RWPE1 (cell line): ENCODE measurements at regions not wholly inside any gene's neighbourhood (a gene's known extent, or its start where the extent isn't known, plus 50 kb on each side); places are given as distances from the start of the nearest gene placed in this dataset.

ENCODE experiments used
- CTCF ChIA-PET: fragments of 350-600 bp; sonication (Branson Sonifier 250); formaldehyde crosslinking; extraction: SDS; loops from one replicate; lab custom pipeline; 2021; lab: Yijun Ruan, JAX
- POLR2A ChIA-PET: fragments of 400-600 bp; formaldehyde crosslinking; extraction: SDS; loops from one replicate; lab custom pipeline; 2020; ENCODE audit warnings: antibody characterized with exemption; ENCODE audit not compliant: low non-redundant PET; lab: Yijun Ruan, JAX
- DNase-seq: peaks from one replicate; pipeline ENCODE4 v3.0.0; 2012; ENCODE audit warnings: low spot score
- H3K27ac ChIP-seq: fragments of 450-650 bp; 2 replicates; pipeline ENCODE4 v1.5.1; 2017
- TF ChIP-seq, protein P1 (sequence below): fragments of 450-650 bp; conservative IDR thresholded peaks from 2 replicates; pipeline ENCODE4 v1.5.1; 2017; ENCODE audit warnings: low read depth, mild to moderate bottlenecking

DNA sequence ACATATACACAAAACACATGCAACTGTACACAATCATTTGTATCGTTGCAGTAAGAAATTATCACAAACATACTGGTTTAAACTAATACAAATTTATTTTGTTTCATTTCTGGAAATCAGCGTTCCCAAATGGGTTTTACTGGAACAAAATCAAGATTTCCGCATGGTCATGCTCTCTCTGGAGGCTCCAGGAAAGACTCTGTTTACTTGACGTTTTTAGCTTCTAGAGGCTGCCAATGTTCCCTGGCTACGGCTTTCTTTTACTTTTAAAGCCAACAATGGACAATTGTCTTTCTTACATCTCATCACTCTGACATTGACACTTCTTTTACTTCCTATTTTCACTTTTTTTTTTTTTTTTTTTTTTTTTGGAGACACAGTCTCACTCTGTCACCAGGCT lies 793.1 kb downstream of the CDH9 start:
- CTCF ChIA-PET: no interaction called here
- DNase-seq: no peak

GRCh38 chr5:26239588-26239987 lies 798.8 kb downstream of the CDH9 start:
- H3K27ac ChIP-seq: no peak overlapping the region
- no peak for DNase-seq
- POLR2A ChIA-PET: no interaction called here
- CTCF ChIA-PET: no interaction called here
- TF ChIP-seq, protein P1, sequence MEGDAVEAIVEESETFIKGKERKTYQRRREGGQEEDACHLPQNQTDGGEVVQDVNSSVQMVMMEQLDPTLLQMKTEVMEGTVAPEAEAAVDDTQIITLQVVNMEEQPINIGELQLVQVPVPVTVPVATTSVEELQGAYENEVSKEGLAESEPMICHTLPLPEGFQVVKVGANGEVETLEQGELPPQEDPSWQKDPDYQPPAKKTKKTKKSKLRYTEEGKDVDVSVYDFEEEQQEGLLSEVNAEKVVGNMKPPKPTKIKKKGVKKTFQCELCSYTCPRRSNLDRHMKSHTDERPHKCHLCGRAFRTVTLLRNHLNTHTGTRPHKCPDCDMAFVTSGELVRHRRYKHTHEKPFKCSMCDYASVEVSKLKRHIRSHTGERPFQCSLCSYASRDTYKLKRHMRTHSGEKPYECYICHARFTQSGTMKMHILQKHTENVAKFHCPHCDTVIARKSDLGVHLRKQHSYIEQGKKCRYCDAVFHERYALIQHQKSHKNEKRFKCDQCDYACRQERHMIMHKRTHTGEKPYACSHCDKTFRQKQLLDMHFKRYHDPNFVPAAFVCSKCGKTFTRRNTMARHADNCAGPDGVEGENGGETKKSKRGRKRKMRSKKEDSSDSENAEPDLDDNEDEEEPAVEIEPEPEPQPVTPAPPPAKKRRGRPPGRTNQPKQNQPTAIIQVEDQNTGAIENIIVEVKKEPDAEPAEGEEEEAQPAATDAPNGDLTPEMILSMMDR: no peak

More for the DNA sequence above, 793.1 kb downstream of the CDH9 start:
- TF ChIP-seq, protein P1: no peak
- POLR2A ChIA-PET: no interaction called here
- H3K27ac ChIP-seq: no peak overlapping the region

- ChIA-PET CTCF (no interaction called here), POLR2A (no interaction called here)
- H3K27ac ChIP-seq: no peak overlapping the region
- TF ChIP-seq, protein P1: no peak
- DNase-seq: no peak
Observed at GRCh38 chr5:26237489-26237888, 800.9 kb downstream of the CDH9 start.

GRCh38 chr5:26236936-26237335 lies 801.5 kb downstream of the CDH9 start:
- TF ChIP-seq, protein P1: no peak
- ChIA-PET CTCF (no interaction called here), POLR2A (no interaction called here)
- H3K27ac ChIP-seq: no peak overlapping the region
- DNase-seq: no peak

DNA sequence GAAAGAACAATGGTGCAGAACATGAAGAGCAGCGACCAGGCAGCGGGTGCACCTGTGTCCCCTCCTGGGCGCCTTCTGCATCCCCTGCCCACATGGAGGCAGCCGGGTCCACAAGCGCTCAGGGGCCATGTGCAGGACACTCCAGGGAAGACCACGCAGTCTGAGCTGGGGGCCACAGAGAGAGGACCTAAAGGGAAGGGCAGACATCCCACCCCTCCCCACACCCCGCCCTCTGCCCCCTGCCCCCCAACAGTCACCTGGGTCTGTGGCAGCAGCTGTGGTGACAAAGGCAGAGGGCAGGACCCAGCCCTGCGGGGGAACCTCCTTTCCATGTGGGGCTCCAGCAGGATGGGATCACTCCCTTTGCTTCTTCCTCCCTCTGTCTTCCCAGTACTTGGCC lies 805.7 kb downstream of the CDH9 start:
- ChIA-PET POLR2A (no interaction called here), CTCF (no interaction called here)
- H3K27ac ChIP-seq: no peak overlapping the region
- TF ChIP-seq, protein P1: no peak
- no peak for DNase-seq

DNA sequence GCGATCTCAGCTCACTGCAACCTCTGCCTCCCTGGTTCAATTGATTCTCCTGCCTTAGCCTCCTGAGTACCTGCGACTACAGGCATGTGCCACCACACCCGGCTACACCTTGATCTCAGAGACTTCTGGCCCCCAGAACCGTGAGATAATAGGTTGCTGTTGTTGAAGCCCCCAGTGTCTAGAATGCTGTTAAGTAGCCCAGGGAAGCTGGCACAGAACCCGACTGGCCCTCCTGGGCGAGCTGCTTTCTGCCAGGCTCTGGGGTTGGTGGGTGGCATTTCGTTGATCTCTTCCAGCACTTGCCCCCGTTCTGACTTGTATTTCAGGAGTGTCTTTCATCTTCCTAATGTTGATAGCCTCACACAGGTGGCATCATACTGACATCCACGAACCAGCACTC lies 807.1 kb downstream of the CDH9 start:
- H3K27ac ChIP-seq: no peak overlapping the region
- POLR2A ChIA-PET: no interaction called here
- no peak for DNase-seq
- CTCF ChIA-PET: no interaction called here
- TF ChIP-seq, protein P1: no peak

GRCh38 chr5:26229848-26230247 lies 808.5 kb downstream of the CDH9 start:
- ChIA-PET POLR2A (no interaction called here), CTCF (no interaction called here)
- no peak for DNase-seq
- no peak overlapping the region for H3K27ac ChIP-seq
- TF ChIP-seq, protein P1: no peak
